ENCODE measurements at regions not wholly inside any gene's neighbourhood (a gene's known extent, or its start where the extent isn't known, plus 50 kb on each side); places are given as distances from the start of the nearest gene placed in this dataset.

DNA sequence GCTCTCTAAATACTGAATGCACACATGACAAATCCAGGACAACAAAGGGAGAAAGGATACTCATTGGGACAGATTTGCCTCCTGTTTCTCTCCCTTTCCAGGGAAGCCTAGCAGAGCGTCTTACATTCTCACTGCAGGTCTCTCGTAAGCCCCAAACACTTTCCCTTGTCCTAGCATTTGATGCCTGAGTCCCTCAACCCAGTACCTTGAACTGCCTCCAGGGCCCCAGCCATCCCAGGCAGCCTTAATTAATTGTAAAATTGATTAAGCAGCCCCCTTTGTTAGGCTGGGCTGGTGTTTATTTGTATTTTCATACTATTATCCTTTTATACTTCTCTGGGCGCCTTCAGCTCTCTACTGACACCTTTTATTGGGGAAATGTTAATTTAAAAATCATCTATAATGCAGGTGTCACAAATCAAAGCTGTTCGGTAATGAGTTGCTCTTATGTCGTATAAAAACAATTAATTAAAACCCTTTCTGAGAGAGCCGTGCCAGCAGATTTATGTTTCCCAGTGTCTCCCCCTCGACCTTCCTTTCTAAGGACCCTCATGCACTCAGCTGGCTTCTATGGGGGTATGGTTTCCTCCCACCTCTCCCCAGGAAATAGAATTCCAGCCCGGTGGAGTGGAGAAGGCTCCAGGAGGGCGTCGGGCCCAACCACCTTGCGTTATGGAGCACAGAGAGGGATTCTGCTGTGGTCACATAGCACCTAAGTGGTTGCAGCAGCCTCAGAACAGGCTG, 243.8 kb downstream of the RPS24 start:
- no peak for DNase-seq

DNA sequence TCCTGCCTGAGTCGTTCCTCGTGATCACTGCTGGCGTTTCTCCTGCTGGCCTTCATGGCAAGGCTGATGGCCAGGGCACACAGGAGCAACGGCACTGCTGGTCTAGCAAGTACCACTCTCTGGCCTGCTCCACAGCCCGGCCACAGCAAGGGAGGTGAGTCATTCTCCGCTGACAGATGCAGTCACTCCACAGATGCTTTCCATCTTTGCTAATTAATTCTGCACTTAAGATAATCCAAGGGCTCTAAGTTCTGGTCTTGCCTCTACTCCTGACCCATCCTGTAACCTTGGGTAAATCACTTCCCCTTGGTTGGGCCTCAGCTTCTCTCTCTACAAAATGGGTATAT, 244.4 kb downstream of the RPS24 start:
- DNase-seq: no peak

DNA sequence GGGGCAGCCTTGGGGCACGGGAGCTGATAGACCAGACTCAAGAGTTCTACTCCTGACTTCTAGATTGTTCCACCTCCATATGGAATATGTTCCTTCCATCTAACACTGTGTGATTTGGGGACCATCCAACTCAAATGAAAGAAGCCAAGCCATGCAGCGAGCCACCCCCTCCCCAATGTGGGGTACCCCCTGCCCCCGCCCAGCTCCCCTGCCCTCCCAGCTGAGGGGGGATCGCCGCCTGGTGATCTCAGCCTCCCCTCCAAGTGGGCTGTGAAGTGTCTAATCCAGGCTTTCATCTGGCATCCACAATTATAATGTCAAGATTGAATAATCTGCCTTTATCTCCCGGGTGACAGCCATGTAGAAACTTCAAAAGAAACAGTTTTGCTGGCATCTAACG, 246.1 kb downstream of the RPS24 start:
- no peak for DNase-seq

DNA sequence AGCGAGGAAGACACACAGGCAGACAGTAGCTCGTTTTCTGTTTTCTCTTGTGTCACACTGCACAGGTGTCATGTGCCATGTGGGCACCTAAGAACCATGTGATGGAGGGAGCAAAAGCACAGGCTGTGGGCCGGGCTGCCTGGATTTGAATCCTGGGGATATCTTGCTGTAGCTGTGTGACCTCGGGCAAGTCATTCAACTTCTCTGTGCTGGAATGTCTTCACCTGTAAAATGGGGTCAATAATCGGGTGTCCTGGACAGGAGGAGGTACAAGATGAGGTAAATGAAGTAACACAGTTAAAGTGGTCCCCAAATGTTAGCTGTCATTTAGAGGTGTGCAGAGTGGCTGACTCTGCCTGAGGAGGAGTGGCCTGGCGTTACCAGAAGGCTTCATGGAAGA, 246.9 kb downstream of the RPS24 start:
- no peak for DNase-seq

DNA sequence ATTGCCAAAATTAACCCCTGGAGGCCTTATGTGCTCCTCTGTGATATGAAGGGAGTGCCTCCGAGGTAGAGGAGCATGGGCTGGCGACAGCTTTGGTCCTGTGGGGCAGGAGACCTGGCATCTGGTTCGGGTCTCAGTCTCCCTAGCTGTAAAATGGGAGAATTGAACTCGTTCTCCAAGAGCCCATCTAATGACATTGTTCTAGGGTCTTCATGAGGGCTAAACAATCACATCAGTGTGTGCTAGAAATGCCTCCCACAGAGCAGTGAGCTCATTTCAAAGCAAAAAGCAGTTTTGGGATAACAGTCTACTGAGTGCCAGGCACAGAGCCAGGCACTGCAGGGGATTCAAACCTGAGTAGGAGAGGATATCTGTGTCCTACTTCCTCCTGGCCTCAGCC, 248.0 kb downstream of the RPS24 start:
- no peak for DNase-seq

DNA sequence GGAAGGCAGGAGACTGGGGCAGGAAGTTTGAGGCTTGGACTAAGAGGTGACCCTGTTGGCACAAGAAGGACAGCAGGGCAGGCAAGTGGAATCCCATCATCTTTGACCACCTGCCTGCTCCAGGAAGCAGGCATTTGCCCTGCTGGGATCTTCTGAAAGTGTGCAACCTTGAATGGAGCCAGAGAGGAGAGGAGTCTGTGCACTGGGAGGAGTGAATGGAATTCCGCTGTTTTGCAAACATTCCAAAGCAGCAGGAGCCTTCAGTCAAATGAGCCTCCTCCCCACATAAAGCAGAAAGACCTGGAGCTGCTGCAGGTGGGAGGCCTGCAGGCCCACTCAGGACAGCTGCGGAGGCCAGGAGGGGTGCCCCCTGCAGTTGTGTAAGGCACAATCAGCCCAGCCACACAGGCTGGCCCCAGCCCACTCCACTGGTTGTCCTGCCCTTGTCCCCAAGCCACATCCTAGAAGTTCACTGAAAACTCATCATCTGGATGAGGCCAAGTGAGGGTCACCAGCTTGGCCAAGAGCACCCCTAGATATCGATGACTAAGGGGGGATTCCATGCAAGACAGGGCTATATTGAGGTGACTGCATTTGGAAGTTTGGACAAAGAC, 249.5 kb downstream of the RPS24 start:
- DNase-seq: no peak

DNA sequence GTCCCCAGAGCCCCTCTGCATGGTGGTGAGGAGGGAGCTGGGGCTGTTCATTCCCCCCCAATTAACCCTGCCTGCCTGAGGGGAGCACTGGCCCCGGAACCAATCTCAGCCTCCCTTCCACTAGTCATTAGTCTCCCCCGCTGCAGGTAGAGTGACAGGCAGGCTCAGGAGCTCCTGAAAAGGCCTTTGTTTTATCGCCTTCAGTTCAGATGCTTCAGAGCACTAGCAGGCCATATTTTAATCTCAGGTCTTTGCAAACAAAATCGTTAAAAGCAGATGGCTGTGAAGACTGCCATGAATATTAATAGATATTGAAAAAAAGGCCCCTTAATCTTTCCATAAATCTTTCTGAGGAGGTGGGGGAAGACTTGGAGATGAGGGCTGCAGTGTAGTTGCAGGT, 250.7 kb downstream of the RPS24 start:
- DNase-seq: no peak

DNA sequence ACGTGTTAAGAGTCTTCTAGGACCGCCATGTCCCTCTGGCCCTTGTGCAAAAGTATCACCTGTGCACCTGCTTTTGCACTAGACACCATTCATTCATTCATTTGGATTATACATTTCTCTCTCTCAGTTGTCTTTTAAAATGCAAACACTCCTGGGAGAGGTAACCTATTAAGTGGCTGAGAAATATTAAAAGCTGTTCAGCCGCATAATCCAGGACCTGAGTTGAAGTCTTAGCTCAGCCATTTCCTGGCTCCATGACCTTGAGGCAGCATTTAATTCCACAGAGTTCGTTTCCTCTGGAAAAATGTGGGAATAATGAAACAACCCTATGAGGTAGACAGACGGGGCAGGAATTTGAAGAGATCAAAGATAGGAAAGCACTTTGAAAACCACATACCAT, 251.6 kb downstream of the RPS24 start:
- no peak for DNase-seq

DNA sequence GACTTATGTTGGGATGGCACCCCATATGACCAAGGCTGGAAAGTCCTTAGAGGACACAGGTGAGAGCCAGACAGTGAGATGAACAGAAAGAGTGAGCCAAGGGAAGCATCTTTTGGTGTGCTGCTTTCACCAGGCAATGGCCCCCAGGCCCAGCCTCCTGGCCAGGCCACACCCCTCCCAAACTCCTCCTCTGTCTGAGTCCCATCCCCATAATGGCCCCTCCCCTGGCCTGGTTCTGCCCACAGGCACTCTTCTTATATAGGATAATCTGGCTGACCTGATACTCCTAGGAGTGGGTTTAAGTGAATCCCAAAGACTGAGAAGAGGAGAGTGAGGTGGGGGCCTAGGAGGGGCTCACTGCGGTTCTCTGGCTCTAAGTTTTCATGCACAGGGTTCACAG, 252.5 kb downstream of the RPS24 start:
- DNase-seq: no peak

DNA sequence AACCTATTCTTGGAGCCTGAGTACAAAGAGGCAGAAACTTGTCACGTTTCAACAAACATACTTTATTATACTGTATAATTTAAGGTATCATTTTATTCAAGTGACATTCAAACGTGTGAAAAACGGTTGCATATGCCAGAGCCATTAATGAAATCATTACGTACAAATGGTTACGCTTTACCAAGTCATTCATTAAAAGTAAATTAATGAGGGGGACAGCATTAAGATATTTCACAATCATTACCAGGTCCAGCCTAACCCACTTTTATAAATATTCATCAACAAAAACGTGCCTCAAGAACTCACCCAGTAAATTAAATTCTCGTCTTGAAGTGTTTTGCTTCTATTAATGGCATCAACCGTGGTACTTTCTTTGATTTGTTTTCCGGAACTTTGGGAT, 253.0 kb downstream of the RPS24 start:
- no peak for DNase-seq

DNA sequence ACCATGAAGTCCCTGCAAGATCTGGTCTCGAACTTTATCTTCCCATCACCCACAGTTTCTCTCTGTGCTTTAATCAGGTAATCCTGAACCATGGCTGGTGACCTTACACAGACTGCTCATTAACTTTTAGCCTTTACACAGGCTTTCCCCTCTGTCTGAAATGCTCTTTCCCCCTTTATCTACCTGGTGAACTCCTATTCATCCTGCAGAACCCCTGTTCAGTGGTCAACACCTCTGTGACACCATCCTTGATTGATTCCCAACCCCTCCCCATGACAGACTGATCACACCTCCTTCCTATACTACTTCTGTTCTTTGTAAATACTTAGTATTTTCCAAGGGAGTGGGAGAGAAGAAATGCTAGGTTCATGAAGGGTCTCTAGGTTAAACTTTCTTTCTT, 254.0 kb downstream of the RPS24 start:
- no peak for DNase-seq

DNA sequence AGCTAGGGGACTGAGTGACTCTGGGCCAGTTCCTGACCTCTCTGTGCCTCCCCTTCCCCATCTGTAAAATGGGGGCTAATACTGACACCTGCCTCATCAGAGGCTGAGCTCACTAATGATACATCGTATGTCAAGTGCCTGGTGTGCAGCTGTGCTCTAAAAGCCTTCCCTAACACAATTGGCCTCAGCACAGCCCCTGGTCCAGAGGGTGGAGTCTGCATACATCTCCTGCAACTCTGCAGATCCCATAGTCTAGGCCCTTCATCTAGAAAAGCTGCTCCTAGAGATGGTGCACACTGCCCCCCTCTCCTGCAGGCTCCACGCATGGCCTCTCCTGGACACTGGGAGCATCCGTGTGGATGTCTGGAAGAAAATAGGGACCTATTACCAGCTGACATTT, 255.0 kb downstream of the RPS24 start:
- no peak for DNase-seq

DNA sequence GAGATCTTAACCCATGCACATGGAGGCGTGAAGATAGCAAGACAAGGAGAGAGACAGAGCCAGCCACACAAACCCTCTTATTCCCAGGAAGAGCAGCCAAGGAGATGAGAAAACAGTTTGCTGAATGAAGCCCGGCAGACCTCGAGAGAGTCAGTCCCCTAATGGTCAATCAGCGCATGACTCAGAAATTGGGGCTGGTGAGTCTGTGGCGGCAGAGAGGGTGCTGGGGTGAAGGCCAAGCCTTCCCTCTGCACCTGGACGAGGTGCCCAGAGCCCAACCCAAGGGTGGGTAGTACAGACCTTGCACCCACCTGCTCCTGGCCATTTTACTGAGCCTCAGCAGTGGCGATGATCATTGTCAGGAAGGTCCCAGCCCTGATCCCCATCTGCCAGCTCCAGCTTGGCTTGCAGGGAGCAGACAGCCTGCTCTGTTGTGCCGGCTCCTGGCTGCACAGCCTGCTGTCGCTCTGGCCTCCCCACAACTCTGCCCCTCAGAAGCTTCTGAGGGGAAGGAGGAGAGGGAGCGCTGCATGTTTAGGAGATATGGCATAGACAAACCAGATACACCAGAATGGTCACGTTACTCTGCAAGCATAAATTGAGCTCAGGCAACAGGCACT, 256.6 kb downstream of the RPS24 start:
- DNase-seq: no peak

DNA sequence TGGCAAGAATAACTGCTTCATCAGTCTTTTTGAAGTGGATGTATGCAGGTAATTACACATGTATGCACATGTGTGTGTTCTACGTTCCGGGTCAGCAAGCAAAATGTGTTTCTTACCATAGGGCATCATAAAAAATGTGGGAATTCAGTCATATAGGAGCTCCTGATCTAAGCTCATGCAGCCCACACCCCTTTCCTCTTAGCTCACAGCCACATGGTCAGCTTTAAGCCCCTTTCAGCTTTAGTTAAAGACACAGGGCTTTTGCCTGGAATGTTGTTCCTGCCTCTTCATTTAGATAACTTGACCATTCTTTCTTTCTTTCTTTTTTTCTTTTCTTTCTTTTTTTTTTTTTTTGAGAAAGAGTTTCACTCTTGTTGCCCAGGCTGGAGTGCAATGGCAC, 258.1 kb downstream of the RPS24 start:
- no peak for DNase-seq

DNA sequence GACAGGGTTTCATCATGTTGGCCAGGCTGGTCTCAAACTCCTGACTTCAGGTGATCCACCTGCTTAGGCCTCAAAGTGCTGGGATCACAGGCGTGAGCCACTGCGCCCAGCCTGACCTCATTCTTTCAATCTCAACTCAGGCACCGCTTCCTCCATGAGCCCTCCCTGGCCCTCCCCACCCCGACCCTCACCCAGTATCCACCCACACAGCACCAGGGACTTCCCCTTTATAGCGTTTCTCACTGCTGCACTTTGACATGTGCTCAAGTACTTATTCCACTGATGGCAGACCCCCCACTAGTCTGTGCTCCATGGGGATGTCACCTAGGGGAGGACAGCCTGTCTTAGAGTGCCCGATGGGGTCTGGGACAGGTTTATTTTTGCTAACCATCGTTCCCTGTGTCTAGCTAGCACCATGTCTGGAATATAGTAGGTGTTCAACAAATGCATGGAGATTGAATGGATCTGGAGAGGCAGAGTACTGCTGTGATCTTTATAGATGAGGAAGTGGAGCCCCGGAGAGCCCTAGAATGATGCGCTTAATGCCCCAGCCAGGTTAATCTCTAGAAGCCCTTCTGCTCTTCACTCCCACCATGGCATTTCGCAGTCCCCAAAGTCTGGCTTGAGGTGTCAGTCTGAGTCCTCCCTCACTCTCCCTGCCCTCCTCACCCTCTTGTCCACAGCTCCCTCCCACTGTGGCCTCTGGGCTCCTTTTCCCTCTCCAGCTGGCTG, 258.8 kb downstream of the RPS24 start:
- no peak for DNase-seq

DNA sequence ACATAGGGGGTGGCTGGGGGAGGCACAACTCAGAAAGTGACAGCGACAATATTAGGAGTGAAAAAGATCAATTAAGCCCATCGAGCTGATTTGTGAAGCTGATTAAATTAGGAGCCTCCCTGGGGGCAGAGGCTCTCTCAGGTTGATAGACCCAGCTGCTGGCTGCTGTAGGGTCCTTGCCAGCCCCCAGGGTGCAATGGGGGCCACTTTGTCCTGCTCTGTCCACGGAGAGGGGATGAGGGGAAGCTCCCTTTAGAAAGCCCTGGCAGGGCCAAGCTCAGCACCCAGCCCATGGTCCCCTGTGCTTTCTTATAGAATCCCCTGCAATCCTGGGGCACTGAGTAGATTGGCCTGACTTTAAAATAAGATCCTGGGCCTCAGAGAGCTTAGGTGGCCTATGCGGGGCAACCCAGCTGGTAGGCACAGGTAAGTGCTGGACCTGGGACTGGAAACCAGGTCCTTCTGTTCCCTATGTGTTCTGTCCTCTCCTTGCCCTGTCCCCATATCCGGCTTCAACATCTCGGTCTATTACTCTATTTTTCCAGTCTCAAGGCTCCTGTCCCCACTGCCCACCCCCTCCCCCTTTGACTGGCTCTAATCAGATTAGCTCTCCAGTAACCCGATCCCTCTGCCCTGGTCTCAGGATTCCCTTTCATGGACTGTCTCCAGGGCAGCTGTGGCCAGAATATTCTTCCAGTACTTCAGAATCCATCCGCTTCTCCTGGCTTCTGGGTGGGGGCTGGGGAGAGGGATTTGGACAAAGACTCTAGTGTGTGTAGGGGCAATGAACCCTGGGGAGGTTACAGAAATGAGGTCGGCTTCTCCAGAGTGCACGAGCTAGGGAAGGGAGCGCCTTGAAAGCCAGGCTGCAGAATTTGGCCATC, 259.6 kb downstream of the RPS24 start:
- no peak for DNase-seq

DNA sequence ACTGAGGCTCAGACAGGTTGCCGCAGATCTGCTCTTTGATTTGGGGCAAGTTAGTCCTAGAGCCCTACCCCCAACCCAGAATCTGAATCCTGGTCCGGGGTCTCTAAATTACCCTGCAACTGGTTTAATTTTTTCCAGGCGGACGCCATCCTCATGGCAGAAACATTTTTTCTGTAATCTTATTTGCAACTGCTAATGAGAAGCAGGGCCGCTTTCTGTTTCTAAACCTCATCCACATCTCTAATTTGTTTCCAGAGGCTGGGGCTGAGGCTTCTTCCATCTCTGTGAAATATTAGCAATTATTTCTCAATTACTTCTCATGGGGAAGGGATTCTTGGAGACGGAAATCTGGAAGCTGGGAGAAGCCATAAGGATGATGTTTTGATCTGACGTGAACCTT, 261.6 kb downstream of the RPS24 start:
- DNase-seq: no peak

DNA sequence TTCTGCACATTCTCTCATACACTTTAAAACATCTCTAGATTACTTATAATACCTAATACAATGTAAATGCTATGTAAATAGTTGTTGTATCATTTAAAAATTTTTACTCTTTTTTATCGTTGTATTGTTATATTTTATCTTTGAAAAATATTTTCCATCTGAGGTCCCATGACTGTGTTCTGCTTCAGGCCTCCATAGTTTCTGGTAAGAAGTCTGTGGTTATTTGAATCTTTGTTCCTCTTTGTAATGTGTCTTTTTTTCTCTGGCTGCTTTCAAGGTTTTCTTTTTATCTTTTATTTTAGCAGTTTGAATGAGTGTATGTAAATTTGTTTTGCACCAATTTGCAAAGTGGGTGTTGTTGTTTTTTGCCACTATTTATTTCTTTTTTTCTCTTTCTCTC, 263.1 kb downstream of the RPS24 start:
- DNase-seq: no peak

DNA sequence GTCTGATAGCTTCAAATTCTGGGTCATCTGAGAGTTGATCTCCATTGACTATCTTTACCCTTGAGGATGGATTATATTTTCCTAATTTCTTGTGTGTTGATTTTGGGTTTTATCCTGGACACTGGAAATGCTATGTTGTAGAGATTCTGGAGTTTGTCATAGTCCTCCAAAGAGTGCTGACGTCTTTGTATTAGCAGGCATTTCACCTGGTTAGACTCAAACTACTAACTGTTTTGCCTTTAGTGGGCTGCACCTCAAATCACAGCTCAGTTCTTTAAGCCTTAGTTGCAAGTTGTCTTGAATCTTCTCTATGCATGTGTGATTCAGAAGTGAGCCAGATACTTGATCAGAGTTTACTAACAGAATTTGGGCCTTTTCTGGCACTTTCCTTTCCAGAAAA, 264.3 kb downstream of the RPS24 start:
- DNase-seq: no peak

DNA sequence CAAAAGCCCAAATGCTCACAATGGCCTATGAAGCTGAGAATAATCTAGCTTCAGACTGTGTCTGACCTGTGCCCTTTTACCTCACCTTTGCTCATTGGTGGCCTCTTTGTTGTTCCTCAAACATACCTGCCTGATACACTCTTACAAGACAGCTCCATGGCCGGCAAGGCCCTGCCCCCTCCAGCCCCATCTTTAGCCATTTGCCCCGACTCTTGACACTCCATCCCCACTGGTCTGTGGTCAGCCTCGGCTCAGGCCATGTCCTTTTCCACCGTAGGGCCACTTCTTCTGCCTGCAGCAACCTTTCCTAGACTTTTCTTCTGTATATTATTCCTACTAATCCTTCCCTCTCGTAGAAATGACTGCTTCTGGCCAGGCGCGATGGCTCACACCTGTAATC, 265.2 kb downstream of the RPS24 start:
- DNase-seq: no peak

DNA sequence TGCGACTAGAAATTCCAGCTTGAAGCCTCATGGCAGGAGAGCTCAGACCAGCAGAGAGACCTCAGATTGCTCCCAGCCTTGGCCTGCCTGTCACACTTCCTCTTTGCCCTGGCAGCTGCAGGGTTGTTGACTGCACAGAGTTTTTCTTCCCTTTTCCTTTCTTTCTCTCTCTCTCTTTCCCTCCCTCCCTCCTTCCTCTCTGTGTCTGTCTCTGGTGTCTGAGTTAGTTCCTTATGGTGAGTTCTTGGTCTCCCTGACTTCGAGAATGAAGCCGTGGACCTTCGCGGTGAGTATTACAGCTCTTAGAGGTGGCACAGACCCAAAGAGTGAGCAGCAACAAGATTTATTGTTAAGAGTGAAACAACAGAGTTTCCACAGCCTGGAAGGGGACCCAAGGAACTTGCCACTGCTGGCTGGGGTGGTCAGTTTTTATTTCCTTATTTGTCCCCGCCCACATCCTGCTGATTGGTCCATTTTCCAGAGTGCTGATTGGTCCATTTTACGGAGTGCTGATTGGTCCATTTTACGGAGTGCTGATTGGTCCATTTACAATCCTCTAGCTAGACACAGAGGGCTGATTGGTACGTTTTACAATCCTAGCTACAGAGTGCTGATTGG, 266.3 kb downstream of the RPS24 start:
- no peak for DNase-seq

DNA sequence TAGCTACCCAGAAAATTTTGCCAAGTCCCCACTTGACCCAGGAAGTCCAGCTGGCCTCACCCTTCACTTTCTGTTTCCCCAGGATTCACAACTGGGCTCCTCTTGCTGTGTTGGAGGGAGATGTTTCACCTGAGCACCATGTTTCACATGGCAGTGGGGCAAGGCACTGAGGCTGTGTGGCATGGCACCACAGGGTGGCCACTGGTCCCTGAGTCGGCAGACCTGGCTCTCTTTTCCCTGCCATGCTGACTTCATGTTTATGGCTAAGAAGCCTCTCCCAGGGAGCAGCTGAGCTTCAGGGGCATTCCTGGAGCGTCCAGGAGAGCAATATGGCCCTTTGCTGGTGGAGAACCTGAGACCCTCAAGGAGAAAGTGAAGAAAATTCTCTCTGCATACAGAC, 266.9 kb downstream of the RPS24 start:
- no peak for DNase-seq

DNA sequence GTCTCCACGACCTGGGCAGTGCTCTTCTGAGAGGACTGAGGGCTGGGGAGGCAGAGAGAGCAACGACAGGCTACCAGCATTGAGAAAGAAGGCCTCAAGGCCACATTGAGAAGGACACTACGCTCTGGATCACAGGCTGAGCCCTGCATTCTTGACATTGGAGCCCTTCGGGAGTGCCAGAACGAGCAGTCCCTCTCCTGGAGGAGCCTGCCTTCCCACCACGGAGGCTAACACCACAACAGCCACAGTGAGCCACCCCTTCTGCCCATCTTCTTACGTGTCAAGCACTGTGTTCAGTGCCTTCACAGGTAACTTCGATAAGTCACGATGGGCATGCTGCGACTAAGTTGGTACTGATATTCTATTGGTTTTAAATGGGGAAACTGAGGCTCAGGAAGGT, 267.8 kb downstream of the RPS24 start:
- no peak for DNase-seq

Data from effector CD4-positive, alpha-beta T cell (primary cell).